ENCODE measurements at regions not wholly inside any gene's neighbourhood (a gene's known extent, or its start where the extent isn't known, plus 50 kb on each side); places are given as distances from the start of the nearest gene placed in this dataset.

DNA sequence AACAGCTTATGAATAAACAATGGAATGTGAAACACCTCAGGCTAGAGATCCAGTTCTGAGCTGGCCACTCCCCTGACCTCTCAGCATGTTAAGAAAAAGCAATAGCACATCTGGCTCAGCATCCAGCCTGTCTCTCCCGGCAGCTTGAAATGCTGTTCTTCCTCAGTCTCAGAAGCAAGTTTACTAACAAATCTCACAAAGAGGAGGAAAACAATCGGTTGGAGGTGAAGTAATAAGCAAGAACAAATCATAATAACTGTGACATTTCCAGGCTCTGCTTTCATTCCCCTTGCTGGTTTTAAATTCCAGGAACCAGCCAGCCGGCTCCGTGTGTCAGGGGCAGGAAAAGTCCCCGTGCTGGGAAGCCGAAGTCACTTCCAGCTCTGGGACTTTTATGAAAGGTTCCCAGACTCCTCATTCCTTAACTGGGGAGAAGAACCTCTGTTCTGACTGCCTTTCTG lies 133.9 kb upstream of the ARL4C start:
- no peak for DNase-seq (ENCODE audit: low spot score)
- H3K27me3 Mint-ChIP-seq (ENCODE audit: unreplicated experiment), result no peaks in the 10 kb centered on the region
- H3K4me3 Mint-ChIP-seq (ENCODE audit: unreplicated experiment), result no peak overlapping the region
- TF ChIP-seq, protein P1, sequence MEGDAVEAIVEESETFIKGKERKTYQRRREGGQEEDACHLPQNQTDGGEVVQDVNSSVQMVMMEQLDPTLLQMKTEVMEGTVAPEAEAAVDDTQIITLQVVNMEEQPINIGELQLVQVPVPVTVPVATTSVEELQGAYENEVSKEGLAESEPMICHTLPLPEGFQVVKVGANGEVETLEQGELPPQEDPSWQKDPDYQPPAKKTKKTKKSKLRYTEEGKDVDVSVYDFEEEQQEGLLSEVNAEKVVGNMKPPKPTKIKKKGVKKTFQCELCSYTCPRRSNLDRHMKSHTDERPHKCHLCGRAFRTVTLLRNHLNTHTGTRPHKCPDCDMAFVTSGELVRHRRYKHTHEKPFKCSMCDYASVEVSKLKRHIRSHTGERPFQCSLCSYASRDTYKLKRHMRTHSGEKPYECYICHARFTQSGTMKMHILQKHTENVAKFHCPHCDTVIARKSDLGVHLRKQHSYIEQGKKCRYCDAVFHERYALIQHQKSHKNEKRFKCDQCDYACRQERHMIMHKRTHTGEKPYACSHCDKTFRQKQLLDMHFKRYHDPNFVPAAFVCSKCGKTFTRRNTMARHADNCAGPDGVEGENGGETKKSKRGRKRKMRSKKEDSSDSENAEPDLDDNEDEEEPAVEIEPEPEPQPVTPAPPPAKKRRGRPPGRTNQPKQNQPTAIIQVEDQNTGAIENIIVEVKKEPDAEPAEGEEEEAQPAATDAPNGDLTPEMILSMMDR (IDR thresholded peaks at IDR 0.05; ENCODE audit: unreplicated experiment), result no peak
- H3K4me1 Mint-ChIP-seq (ENCODE audit: unreplicated experiment), result peaks cover 11% of the 10 kb centered on the region
- H3K27ac Mint-ChIP-seq (ENCODE audit: unreplicated experiment), result no peak overlapping the region
- peaks cover under 1% of the 10 kb centered on the region for H3K36me3 Mint-ChIP-seq (ENCODE audit: low read depth, unreplicated experiment)
- H3K9me3 Mint-ChIP-seq (ENCODE audit: unreplicated experiment), result no peaks in the 10 kb centered on the region

DNA sequence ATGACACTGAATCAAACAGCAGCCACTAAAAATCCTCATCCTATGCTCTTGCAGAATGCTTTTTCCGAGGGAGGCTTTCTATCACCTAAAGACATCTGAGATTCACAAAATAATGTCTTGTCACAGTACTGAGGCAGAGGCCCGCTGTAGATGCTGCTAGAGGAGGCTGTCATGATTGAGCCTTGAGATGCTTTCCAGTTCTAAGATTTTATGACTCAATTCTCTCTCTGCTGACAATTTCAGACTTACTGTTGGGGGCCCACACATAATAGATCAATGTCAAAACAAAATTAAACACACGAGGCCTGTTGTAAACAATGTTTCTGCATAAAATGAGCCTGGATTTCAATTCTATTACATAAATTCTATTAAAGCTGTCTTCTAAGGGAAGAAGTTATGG lies 132.7 kb upstream of the ARL4C start:
- H3K4me1 Mint-ChIP-seq (ENCODE audit: unreplicated experiment), result peaks cover 11% of the 10 kb centered on the region
- H3K27me3 Mint-ChIP-seq (ENCODE audit: unreplicated experiment), result no peaks in the 10 kb centered on the region
- H3K9me3 Mint-ChIP-seq (ENCODE audit: unreplicated experiment), result no peaks in the 10 kb centered on the region
- DNase-seq (ENCODE audit: low spot score), result no peak
- no peaks in the 10 kb centered on the region for H3K36me3 Mint-ChIP-seq (ENCODE audit: low read depth, unreplicated experiment)
- TF ChIP-seq, protein P1 (IDR thresholded peaks at IDR 0.05; ENCODE audit: unreplicated experiment), result no peak
- H3K4me3 Mint-ChIP-seq (ENCODE audit: unreplicated experiment), result no peak overlapping the region
- H3K27ac Mint-ChIP-seq (ENCODE audit: unreplicated experiment), result no peak overlapping the region

DNA sequence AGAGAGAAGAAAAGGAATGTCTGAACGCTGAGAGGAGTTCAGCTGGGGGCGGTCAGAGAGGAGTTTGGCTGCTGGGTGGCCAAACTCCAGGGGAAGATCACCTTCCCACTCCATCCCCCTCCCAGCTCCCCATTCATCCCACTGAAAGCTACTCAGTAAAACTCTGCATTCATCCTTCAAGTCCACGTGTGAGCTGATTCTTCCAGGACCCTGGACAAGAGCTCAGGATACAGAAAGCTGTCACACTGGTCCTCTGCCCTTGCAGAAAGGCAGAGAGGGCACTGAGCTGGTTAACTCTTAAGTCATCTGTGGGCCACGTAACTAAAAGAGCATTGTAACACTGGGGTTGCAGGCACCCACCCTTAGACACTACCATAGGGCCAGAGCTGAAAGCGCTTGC lies 132.1 kb upstream of the ARL4C start:
- H3K4me3 Mint-ChIP-seq (ENCODE audit: unreplicated experiment), result no peak overlapping the region
- TF ChIP-seq, protein P1 (IDR thresholded peaks at IDR 0.05; ENCODE audit: unreplicated experiment), result no peak
- H3K9me3 Mint-ChIP-seq (ENCODE audit: unreplicated experiment), result no peaks in the 10 kb centered on the region
- no peaks in the 10 kb centered on the region for H3K36me3 Mint-ChIP-seq (ENCODE audit: low read depth, unreplicated experiment)
- peaks cover 11% of the 10 kb centered on the region for H3K4me1 Mint-ChIP-seq (ENCODE audit: unreplicated experiment)
- H3K27me3 Mint-ChIP-seq (ENCODE audit: unreplicated experiment), result no peaks in the 10 kb centered on the region
- DNase-seq (ENCODE audit: low spot score), result no peak
- H3K27ac Mint-ChIP-seq (ENCODE audit: unreplicated experiment), result no peak overlapping the region

DNA sequence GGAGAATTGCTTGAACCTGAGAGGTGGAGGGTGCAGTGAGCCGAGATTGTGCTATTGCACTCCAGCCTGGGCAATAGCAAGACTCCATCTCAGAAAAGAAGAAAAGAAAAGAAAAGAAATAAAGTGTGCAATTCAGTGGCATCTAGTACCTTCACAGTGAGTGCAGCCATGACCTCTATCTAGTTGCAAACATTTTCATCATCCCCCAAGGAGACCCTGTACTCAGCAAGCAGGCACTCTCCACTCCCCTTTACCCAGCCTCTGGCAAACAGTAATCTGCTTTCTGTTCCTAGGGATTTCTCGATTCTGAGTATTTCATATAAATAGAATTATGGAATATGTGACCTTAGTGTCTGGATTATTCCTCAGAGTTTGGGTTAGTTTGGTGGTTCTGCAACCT lies 130.4 kb upstream of the ARL4C start:
- peaks cover 6% of the 10 kb centered on the region for H3K4me1 Mint-ChIP-seq (ENCODE audit: unreplicated experiment)
- H3K27me3 Mint-ChIP-seq (ENCODE audit: unreplicated experiment), result no peaks in the 10 kb centered on the region
- DNase-seq (ENCODE audit: low spot score), result no peak
- TF ChIP-seq, protein P1 (IDR thresholded peaks at IDR 0.05; ENCODE audit: unreplicated experiment), result no peak
- no peak overlapping the region for H3K27ac Mint-ChIP-seq (ENCODE audit: unreplicated experiment)
- H3K36me3 Mint-ChIP-seq (ENCODE audit: low read depth, unreplicated experiment), result no peaks in the 10 kb centered on the region
- H3K9me3 Mint-ChIP-seq (ENCODE audit: unreplicated experiment), result no peaks in the 10 kb centered on the region
- no peak overlapping the region for H3K4me3 Mint-ChIP-seq (ENCODE audit: unreplicated experiment)

DNA sequence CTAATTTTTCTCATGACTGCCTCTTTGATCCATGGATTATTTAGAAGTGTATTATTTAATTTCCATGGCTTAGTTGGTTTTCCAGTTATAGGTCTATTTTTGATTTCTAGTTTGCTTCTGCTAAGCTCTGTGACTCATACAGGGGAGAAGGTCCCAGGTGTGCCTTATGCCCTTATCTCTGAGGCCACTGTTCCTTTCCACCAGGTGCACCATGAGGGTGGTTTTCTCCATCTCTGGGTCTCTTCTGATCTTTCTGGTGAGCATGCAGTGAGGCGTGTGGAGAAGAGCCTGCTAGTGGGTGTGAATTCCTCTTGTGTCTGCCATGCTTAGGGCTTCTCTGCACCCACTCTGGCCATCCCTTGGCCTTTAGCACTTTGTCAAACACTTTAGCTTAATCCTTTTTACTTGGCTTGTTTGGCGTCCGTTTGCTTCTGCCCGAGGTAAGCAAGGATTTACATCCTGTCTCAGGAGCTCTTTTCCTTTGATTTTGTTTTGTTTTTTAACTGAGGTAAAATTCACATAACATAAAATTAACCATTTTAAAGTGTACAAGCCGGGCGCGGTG lies 129.8 kb upstream of the ARL4C start:
- peaks cover 5% of the 10 kb centered on the region for H3K4me1 Mint-ChIP-seq (ENCODE audit: unreplicated experiment)
- no peaks in the 10 kb centered on the region for H3K36me3 Mint-ChIP-seq (ENCODE audit: low read depth, unreplicated experiment)
- no peaks in the 10 kb centered on the region for H3K9me3 Mint-ChIP-seq (ENCODE audit: unreplicated experiment)
- TF ChIP-seq, protein P1 (IDR thresholded peaks at IDR 0.05; ENCODE audit: unreplicated experiment), result no peak
- H3K27ac Mint-ChIP-seq (ENCODE audit: unreplicated experiment), result no peak overlapping the region
- DNase-seq (ENCODE audit: low spot score), result no peak
- no peaks in the 10 kb centered on the region for H3K27me3 Mint-ChIP-seq (ENCODE audit: unreplicated experiment)
- no peak overlapping the region for H3K4me3 Mint-ChIP-seq (ENCODE audit: unreplicated experiment)
